ENCODE measurements at regions not wholly inside any gene's neighbourhood (a gene's known extent, or its start where the extent isn't known, plus 50 kb on each side); places are given as distances from the start of the nearest gene placed in this dataset.
"Not testable (repeated sequence)": the region's sequence is repeated elsewhere in the genome, so short reads cannot be mapped to it uniquely, and the experiment has no call there.

DNA sequence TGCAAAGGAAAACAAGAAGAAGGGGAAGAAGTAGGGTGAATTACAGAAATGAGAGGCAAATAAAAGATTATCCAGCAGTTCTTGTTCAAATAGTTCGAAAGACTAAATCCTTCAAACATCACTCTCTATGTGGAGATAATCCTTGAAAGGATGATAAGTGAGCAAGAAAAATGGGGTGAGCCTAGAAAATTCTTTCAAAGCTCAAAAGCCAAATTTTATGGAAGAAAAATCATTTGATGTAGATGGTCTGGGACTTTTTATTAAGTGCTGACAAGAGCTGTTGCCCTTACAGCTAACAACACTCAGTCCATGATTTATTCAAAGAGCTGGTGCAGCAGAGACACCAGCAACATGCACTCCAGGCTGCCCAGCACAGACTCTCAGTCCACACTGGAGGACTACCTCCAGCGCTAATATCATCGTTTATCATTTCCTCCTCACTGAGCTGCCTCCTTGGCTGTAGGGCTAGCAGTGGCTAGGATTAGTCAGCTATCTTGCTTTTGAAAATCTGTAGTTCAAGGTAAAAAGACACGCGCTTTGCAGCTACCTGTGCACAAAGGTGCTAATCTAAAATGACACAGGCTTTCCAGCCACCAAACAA, 264.8 kb upstream of the KIF2A start:
- DNase-seq (ENCODE audit: low read depth): no peak

- no peak for DNase-seq (ENCODE audit: low read depth)
Observed at GRCh38 chr5:62042007-62042406, 264.0 kb upstream of the KIF2A start.

DNA sequence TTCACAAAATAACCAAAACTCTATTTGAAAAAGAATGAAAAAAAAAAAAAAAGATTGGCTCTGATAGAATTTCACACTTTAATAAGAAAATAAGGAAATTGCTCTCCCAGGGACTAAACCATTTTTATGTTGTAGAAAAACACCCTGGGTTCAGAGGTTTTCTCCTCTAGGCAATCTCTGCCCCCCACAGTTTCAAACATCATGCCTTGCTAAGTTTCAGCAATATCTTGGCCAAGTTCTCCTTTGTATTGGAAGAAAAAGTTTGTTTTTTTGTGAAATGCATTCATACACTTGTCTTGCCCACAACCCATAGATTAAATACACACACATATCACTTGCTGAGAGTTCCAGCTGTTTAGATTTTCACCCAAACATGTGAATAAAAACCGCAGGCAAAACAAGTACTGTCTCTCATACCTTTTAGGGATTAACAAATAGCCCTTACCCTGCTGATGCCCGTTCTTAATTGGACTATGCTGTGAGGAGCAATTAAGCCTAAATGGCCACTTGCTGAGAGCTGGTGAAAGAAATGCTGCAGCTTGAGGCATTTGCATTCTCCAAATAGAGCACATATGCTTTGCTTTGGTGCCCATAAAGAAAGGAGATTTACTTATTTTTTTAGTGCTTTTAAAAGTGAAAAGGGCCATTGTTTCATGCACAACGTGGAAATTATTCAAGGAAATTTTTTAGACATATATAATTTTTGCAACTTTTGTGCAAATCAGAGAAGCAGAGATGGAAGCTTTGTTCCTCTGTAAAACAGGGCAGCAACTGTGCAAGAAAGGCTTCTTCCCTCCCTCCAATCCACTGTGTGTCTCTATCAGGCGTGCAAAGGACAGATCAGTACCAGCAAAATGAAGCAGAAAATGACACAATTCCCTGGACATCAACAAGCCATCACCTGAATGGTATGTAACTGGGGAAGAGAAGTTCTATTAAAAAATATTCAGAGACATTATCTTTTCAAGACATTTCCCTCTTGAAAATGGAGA, 262.4 kb upstream of the KIF2A start:
- DNase-seq (ENCODE audit: low read depth): no peak

GRCh38 chr5:62044989-62045388, 261.0 kb upstream of the KIF2A start:
- no peak for DNase-seq (ENCODE audit: low read depth)

DNA sequence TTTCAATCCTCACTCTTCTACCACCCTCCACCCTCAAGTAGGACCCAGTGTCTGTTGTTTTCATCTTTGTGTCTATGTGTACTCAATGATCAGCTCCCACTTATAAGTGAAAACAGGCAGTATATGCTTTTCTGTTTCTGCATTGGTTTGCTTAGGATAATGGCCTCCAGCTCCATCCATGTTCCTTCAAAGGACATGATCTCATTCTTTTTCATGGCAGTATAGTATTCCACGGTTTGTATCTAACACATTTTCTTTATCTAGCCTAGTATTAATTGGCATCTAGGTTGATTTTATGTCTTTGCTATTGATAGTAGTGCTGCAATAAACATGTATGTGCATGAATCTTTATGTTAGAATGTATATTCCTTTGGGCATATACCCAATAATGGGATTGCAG, 259.8 kb upstream of the KIF2A start:
- DNase-seq (ENCODE audit: low read depth): no peak

DNA sequence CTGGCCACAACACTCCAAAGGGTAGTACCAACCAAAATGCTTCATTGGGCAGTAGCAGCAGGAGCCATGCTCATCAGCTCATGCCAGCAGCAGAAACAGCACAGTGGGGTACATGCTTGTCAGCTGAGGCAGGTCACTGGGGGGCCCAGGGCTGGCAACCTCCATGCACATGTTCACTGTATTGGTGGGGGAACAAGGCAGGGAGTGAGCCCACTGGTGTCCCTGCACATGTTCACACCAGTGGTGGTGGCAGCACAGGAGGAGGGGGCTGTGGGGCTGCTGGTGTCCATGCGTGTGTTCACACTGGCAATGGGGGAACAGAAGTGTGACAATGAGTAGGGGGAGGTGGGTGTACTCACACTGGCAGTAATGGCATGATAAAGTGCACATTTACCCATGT, 254.3 kb upstream of the KIF2A start:
- DNase-seq (ENCODE audit: low read depth): no peak

GRCh38 chr5:62059960-62060359, 246.0 kb upstream of the KIF2A start:
- no peak for DNase-seq (ENCODE audit: low read depth)

- DNase-seq (ENCODE audit: low read depth): no peak
Observed at GRCh38 chr5:62065050-62065449, 241.0 kb upstream of the KIF2A start.

- no peak for DNase-seq (ENCODE audit: low read depth)
Observed at GRCh38 chr5:62066761-62067277, 239.2 kb upstream of the KIF2A start.

- no peak for DNase-seq (ENCODE audit: low read depth)
Observed at GRCh38 chr5:62068554-62068953, 237.5 kb upstream of the KIF2A start.

- DNase-seq (ENCODE audit: low read depth): no peak
Observed at GRCh38 chr5:62077387-62077786, 228.6 kb upstream of the KIF2A start.

DNA sequence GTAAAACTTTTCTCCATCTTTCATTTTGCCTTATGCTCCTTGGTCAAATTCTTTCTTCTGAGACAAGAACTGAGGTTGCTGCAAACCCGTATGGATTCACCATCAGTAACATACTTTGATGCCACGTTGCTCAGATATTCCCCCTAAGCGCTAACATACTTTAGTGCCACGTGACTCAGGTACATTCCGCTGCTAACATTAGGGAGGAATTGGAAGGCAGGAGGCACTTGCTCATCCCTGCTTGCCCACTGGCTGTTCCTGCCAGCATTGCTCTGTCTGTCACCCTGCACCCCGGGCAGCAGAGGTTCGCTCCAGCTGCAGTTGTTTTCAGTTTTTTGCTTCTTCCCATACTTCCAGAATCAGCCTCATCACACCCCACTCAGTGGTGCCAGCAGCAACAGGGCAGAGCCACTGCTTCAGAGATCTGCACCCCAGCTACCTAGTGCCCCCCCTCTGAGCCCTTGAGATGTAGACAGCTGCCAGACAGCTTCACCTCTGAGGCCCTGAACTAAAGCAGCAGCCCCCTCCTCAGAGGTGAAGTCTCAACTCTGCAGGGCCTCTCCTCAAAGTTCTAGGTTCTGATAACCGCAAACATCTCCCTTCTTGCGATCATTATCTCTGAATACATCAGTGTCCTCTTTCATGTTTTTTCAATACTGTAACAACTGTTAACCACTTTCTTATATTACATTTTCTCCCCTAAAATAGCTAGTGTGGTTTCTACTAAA, 228.0 kb upstream of the KIF2A start:
- no peak for DNase-seq (ENCODE audit: low read depth)

DNA sequence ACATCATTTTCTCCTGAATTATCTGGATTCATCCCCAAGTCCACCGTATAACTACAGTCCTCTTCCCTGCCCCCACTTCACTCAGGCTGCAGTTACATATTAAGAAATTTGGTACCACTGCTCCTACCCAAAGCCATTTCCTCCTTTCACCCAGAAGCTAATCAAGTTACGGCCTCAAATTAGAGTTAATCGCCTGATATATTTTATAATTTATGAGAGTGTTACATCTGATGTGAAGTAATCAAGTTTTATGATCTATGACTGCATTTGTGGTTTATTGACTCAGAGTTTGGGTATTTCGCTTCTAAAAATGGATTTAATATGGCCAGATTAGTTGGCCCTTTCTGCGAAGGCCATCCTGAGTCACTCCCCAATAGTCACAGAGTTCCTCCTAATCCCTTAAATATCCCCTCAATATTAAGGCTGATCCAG, 223.6 kb upstream of the KIF2A start:
- no peak for DNase-seq (ENCODE audit: low read depth)

DNA sequence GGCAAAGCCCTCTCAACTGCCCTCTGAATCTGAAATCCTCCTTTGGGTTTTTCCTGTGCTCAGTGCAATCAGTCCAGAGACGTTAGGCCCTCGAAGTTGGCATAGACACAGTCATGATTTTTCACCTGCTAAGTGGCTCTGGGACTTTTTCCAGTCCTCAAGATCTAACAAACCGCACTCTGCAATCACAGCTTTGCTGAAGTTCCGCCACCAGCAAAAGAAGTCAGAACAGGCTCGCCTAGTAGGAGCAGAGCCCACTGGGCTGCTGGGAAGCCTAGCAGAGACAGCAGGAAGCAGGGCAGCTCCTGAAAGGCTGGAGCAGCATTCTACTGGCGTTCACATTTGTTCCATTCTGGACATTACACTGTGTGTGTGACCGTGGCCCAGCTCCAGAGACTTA, 222.8 kb upstream of the KIF2A start:
- no peak for DNase-seq (ENCODE audit: low read depth)

GRCh38 chr5:62083661-62084060, 222.3 kb upstream of the KIF2A start:
- no peak for DNase-seq (ENCODE audit: low read depth)

DNA sequence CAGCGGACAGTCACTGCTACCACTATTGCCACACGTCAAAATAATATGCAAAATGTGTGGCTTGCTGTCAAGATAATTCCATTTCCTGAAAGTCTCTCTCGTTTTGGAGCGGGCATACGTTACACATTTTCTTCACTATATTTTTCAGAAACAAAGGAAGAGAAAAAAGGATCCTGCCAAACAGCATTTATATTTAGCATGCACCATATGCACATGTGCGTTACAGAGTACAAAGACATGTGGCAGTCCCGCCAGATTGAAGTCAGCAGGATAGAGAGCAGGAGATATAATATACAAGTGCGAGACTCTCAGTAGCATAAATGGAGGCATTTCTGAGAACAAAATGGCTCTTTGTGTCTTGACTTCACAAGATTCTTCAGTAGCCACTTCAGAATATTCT, 221.6 kb upstream of the KIF2A start:
- no peak for DNase-seq (ENCODE audit: low read depth)

DNA sequence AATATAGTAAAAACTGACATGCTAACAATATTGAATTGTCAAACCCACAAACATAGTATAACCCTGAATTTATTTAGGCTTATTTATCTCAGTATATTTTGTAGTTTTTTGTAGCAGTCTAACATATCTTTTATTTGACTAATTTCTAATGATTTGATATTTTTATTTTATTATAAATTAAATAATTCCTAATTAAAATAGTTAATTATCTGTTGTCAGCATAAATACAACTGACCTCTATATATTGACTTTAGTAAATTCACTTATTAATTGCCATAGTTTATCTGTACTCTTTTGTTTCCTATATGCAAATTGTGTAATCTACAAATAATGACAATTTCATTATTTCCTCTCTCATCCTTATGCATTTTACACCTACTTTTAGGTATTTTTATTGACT, 215.1 kb upstream of the KIF2A start:
- no peak for DNase-seq (ENCODE audit: low read depth)

- no peak for DNase-seq (ENCODE audit: low read depth)
Observed at GRCh38 chr5:62093411-62093810, 212.6 kb upstream of the KIF2A start.

DNA sequence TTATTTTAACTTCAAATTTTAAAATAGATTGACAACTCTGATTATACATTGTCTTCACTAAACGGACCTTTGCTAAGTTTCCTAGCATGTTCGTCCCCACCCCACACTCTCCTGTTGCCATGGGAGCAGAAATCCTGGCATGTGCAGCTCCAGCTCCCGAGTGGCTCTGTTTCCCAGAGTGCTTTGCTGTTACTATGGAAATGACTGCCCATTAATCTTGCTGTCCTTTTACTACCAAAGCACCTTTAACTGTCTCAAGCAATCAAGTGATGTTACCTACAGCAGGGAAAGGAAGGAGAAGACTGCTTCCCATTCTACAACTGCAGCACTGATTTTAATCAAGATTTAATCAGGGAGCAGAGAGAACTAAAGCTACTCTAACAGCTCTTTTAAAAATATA, 212.0 kb upstream of the KIF2A start:
- DNase-seq (ENCODE audit: low read depth): no peak

GRCh38 chr5:62097361-62097760, 208.6 kb upstream of the KIF2A start:
- DNase-seq (ENCODE audit: low read depth): no peak

GRCh38 chr5:62100201-62100600, 205.8 kb upstream of the KIF2A start:
- DNase-seq (ENCODE audit: low read depth): no peak

DNA sequence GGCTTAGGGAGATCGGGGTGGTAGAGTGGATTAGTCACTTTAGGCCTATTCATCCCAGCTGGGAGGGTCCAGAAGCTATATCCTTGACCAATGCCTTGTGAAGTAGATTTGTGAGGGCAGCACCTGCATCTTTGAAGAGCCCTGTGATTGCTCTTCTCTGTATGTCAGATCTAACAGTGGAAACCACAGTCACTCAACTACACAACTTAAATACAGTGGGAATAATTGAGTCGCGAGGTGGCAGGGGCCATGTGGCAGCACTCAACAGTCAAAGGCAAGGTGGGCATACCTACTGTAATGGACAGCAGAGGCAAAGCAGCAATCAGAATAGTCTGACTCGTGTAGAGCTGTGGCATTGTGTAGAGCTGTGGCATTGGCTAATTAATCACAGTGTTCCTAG, 202.1 kb upstream of the KIF2A start:
- DNase-seq (ENCODE audit: low read depth): not testable (repeated sequence)

GRCh38 chr5:62111428-62111827, 194.6 kb upstream of the KIF2A start:
- DNase-seq (ENCODE audit: low read depth): no peak
